Activated naive CD8-positive, alpha-beta T cell (primary cell): ENCODE measurements at regions not wholly inside any gene's neighbourhood (a gene's known extent, or its start where the extent isn't known, plus 50 kb on each side); places are given as distances from the start of the nearest gene placed in this dataset.

ENCODE experiments used
- H3K27ac Mint-ChIP-seq: one replicate; pipeline ENCODE4 v1.8.0; 2021; ENCODE audit warnings: mixed read lengths
- H3K27me3 Mint-ChIP-seq: one replicate; pipeline ENCODE4 v1.8.0; 2021; ENCODE audit warnings: mixed read lengths
- H3K36me3 Mint-ChIP-seq: one replicate; pipeline ENCODE4 v1.8.0; 2021; ENCODE audit warnings: mixed read lengths
- H3K4me1 Mint-ChIP-seq: one replicate; pipeline ENCODE4 v1.8.0; 2021; ENCODE audit warnings: low read depth, mixed read lengths
- H3K4me3 Mint-ChIP-seq: one replicate; pipeline ENCODE4 v1.8.0; 2021; ENCODE audit warnings: mild to moderate bottlenecking, mixed read lengths
- H3K9me3 Mint-ChIP-seq: one replicate; pipeline ENCODE4 v1.8.0; 2021; ENCODE audit warnings: low read depth, mixed read lengths

GRCh38 chr12:90305379-90305778 lies 596.7 kb upstream of the ATP2B1 start:
- Mint-ChIP-seq H3K9me3 (no peaks in the 10 kb centered on the region), H3K27me3 (peaks cover 4% of the 10 kb centered on the region), H3K27ac (no peak overlapping the region), H3K36me3 (no peaks in the 10 kb centered on the region), H3K4me3 (no peak overlapping the region), H3K4me1 (no peaks in the 10 kb centered on the region)

- Mint-ChIP-seq H3K4me1 (peaks cover 5% of the 10 kb centered on the region), H3K9me3 (no peaks in the 10 kb centered on the region), H3K36me3 (no peaks in the 10 kb centered on the region), H3K27me3 (peaks cover 4% of the 10 kb centered on the region), H3K4me3 (no peak overlapping the region), H3K27ac (no peak overlapping the region)
Measured at GRCh38 chr12:90304231-90304630, 595.6 kb upstream of the ATP2B1 start.

- no peak overlapping the region for H3K4me3 Mint-ChIP-seq
- no peaks in the 10 kb centered on the region for H3K36me3 Mint-ChIP-seq
- H3K27me3 Mint-ChIP-seq, result peaks cover 4% of the 10 kb centered on the region
- H3K4me1 Mint-ChIP-seq, result peaks cover 9% of the 10 kb centered on the region
- H3K9me3 Mint-ChIP-seq, result no peaks in the 10 kb centered on the region
- no peak overlapping the region for H3K27ac Mint-ChIP-seq
Measured at GRCh38 chr12:90303771-90304170, 595.1 kb upstream of the ATP2B1 start.

GRCh38 chr12:90301561-90302133 lies 593.0 kb upstream of the ATP2B1 start:
- Mint-ChIP-seq H3K27me3 (peaks cover 6% of the 10 kb centered on the region), H3K9me3 (no peaks in the 10 kb centered on the region)

GRCh38 chr12:90301095-90301494 lies 592.5 kb upstream of the ATP2B1 start:
- H3K27ac Mint-ChIP-seq, result no peak overlapping the region
- no peaks in the 10 kb centered on the region for H3K36me3 Mint-ChIP-seq
- H3K4me3 Mint-ChIP-seq, result no peak overlapping the region
- H3K4me1 Mint-ChIP-seq, result peaks cover 13% of the 10 kb centered on the region
- H3K27me3 Mint-ChIP-seq, result peaks cover 6% of the 10 kb centered on the region
- no peaks in the 10 kb centered on the region for H3K9me3 Mint-ChIP-seq

More at GRCh38 chr12:90301561-90302133, 593.0 kb upstream of the ATP2B1 start:
- peaks cover 13% of the 10 kb centered on the region for H3K4me1 Mint-ChIP-seq
- H3K27ac Mint-ChIP-seq, result no peak overlapping the region
- H3K36me3 Mint-ChIP-seq, result no peaks in the 10 kb centered on the region
- no peak overlapping the region for H3K4me3 Mint-ChIP-seq

GRCh38 chr12:90299666-90300065 lies 591.0 kb upstream of the ATP2B1 start:
- Mint-ChIP-seq H3K4me1 (peaks cover 13% of the 10 kb centered on the region), H3K4me3 (peak overlapping the region; percentile 45), H3K27me3 (peaks cover 7% of the 10 kb centered on the region), H3K9me3 (no peaks in the 10 kb centered on the region), H3K36me3 (no peaks in the 10 kb centered on the region), H3K27ac (no peak overlapping the region)

GRCh38 chr12:90299121-90299520 lies 590.5 kb upstream of the ATP2B1 start:
- H3K27ac Mint-ChIP-seq, result no peak overlapping the region
- H3K9me3 Mint-ChIP-seq, result no peaks in the 10 kb centered on the region
- peaks cover 7% of the 10 kb centered on the region for H3K27me3 Mint-ChIP-seq
- peaks cover 13% of the 10 kb centered on the region for H3K4me1 Mint-ChIP-seq
- peak overlapping the region; percentile 45 for H3K4me3 Mint-ChIP-seq
- H3K36me3 Mint-ChIP-seq, result no peaks in the 10 kb centered on the region

- Mint-ChIP-seq H3K27me3 (peaks cover 7% of the 10 kb centered on the region), H3K4me3 (no peak overlapping the region), H3K4me1 (peaks cover 13% of the 10 kb centered on the region), H3K27ac (no peak overlapping the region), H3K36me3 (no peaks in the 10 kb centered on the region), H3K9me3 (no peaks in the 10 kb centered on the region)
Measured at GRCh38 chr12:90298289-90298948, 589.8 kb upstream of the ATP2B1 start.

GRCh38 chr12:90295858-90296257 lies 587.2 kb upstream of the ATP2B1 start:
- H3K27me3 Mint-ChIP-seq, result peaks cover 5% of the 10 kb centered on the region
- H3K36me3 Mint-ChIP-seq, result no peaks in the 10 kb centered on the region
- no peak overlapping the region for H3K4me3 Mint-ChIP-seq
- no peak overlapping the region for H3K27ac Mint-ChIP-seq
- no peaks in the 10 kb centered on the region for H3K9me3 Mint-ChIP-seq
- H3K4me1 Mint-ChIP-seq, result peaks cover 13% of the 10 kb centered on the region

- Mint-ChIP-seq H3K27me3 (peaks cover 3% of the 10 kb centered on the region), H3K36me3 (no peaks in the 10 kb centered on the region), H3K9me3 (peaks cover 15% of the 10 kb centered on the region), H3K4me1 (no peaks in the 10 kb centered on the region), H3K4me3 (no peak overlapping the region), H3K27ac (no peak overlapping the region)
Measured at GRCh38 chr12:90292183-90292582, 583.5 kb upstream of the ATP2B1 start.

- no peak overlapping the region for H3K27ac Mint-ChIP-seq
- no peaks in the 10 kb centered on the region for H3K36me3 Mint-ChIP-seq
- no peak overlapping the region for H3K4me3 Mint-ChIP-seq
- no peaks in the 10 kb centered on the region for H3K4me1 Mint-ChIP-seq
- H3K9me3 Mint-ChIP-seq, result peaks cover 15% of the 10 kb centered on the region
- H3K27me3 Mint-ChIP-seq, result peaks cover 3% of the 10 kb centered on the region
Measured at GRCh38 chr12:90290980-90291975, 582.6 kb upstream of the ATP2B1 start.

- H3K9me3 Mint-ChIP-seq, result peaks cover 21% of the 10 kb centered on the region
- no peak overlapping the region for H3K27ac Mint-ChIP-seq
- H3K36me3 Mint-ChIP-seq, result no peaks in the 10 kb centered on the region
- H3K4me3 Mint-ChIP-seq, result no peak overlapping the region
- H3K4me1 Mint-ChIP-seq, result peaks cover 2% of the 10 kb centered on the region
- no peaks in the 10 kb centered on the region for H3K27me3 Mint-ChIP-seq
Measured at GRCh38 chr12:90287585-90287984, 578.9 kb upstream of the ATP2B1 start.

- Mint-ChIP-seq H3K27me3 (no peaks in the 10 kb centered on the region), H3K36me3 (peaks cover 4% of the 10 kb centered on the region), H3K4me1 (peaks cover 20% of the 10 kb centered on the region), H3K4me3 (no peak overlapping the region), H3K9me3 (peaks cover 10% of the 10 kb centered on the region), H3K27ac (peak overlapping the region; percentile 59)
Measured at GRCh38 chr12:90281154-90281868, 572.7 kb upstream of the ATP2B1 start.

GRCh38 chr12:90280564-90281058 lies 572.0 kb upstream of the ATP2B1 start:
- H3K27me3 Mint-ChIP-seq, result no peaks in the 10 kb centered on the region
- H3K4me1 Mint-ChIP-seq, result peaks cover 20% of the 10 kb centered on the region
- peaks cover 10% of the 10 kb centered on the region for H3K9me3 Mint-ChIP-seq
- peak overlapping the region; percentile 59 for H3K27ac Mint-ChIP-seq
- peaks cover 4% of the 10 kb centered on the region for H3K36me3 Mint-ChIP-seq
- H3K4me3 Mint-ChIP-seq, result no peak overlapping the region
